ENCODE measurements at regions not wholly inside any gene's neighbourhood (a gene's known extent, or its start where the extent isn't known, plus 50 kb on each side); places are given as distances from the start of the nearest gene placed in this dataset.

DNA sequence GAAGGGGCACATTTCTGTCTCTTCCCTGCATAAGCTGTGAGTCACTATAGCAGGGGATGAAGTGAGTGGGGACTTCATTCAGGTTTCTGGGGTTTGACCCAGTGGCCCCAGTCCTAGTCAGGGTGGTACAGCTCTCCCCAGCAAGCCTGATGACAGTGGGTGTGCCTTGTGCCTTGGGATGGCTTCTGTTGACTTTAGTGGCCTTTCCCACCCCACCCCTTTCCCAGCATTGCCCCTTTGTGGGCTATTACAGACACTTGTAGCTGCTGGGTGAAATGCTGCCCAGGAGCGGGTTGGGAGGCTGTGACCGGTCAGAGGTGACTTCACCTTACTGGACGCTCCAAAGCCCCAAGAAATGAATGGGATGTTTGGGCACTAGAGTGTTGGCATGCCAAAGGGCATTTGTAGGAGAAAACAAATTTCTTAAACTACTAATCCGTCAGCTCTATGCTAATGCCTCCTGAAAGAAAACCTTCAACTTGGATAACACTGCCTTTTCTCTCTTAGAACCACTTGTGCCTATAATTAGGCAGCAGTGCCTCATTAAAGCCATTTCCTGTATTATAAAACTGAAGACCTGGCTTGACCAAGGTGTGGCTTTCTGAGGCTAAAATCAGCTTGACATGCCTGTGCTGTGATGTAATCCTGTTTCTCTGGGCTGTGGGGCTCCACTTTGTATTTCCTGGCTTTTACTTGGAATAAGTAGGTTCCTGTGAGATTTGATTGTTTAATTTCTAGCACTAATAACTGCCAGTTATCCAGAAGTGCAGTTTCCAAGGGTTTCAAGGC, 119.0 kb upstream of the SLC25A48 start:
- TF ChIP-seq ELF4 (IDR thresholded peaks at IDR 0.05) (no peak), LEF1 (IDR thresholded peaks at IDR 0.05; ENCODE audit: borderline replicate concordance) (no peak), HDGF (IDR thresholded peaks at IDR 0.05; ENCODE audit: borderline replicate concordance) (no peak), BHLHE40 (IDR thresholded peaks at IDR 0.05; ENCODE audit: borderline replicate concordance) (no peak), SUZ12 (IDR thresholded peaks at IDR 0.05) (no peak), FOXM1 (IDR thresholded peaks at IDR 0.05; ENCODE audit: borderline replicate concordance) (no peak), SP1 (IDR thresholded peaks at IDR 0.05) (no peak), FOXA1 (IDR thresholded peaks at IDR 0.05) (no peak), FOXK2 (IDR thresholded peaks at IDR 0.05) (no peak), L3MBTL2 (conservative IDR thresholded peaks at IDR 0.05) (no peak), ARNT (IDR thresholded peaks at IDR 0.05) (no peak), NFRKB (IDR thresholded peaks at IDR 0.05) (no peak)
- ChIA-PET POLR2A (no interaction called here), CTCF (no interaction called here)
- no peak for DNase-seq (ENCODE audit: extremely low spot score)

DNA sequence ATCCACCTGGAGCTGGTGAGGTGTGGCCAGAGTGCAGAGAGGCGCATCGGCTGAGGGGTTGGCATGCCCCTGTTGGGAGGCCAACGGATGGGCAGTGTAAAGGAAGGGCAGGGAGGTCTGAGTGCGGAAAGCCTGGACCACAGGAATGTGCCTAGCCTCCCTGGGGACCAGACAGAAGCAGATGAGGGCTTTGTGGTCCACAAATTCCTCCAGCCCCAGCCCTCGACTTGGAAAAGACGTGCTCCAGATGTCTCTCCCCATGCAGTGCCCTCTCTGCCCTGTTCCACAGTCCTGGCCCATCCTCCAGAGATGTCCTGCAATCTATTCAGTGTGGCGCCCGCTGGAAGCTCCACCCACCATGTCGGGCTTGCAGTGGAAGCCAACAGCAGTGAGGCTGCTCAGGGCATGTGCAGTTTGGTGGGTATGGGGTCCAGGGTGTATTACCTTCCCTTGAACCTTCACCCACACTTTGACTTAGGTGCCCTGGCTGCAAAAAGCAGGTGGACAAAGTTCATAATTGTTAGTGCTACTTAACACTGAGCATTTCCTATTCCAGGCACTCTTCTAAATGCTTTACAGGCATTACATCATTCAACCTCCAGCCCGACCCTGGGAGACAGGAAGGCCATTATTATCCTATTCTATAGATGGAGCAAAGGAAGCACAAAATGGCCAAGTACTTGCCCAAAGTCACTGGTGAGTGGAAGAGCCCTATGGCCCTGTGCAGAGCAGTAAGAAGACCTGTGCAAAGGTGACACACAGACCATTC, 120.2 kb upstream of the SLC25A48 start:
- no peak for TF ChIP-seq ARNT (IDR thresholded peaks at IDR 0.05)
- no peak for TF ChIP-seq CTBP1 (IDR thresholded peaks at IDR 0.05; ENCODE audit: borderline replicate concordance)
- no peak for TF ChIP-seq L3MBTL2 (conservative IDR thresholded peaks at IDR 0.05)
- TF ChIP-seq, protein P1, sequence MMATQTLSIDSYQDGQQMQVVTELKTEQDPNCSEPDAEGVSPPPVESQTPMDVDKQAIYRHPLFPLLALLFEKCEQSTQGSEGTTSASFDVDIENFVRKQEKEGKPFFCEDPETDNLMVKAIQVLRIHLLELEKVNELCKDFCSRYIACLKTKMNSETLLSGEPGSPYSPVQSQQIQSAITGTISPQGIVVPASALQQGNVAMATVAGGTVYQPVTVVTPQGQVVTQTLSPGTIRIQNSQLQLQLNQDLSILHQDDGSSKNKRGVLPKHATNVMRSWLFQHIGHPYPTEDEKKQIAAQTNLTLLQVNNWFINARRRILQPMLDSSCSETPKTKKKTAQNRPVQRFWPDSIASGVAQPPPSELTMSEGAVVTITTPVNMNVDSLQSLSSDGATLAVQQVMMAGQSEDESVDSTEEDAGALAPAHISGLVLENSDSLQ (IDR thresholded peaks at IDR 0.05): no peak
- TF ChIP-seq ELF4 (IDR thresholded peaks at IDR 0.05): no peak
- TF ChIP-seq FOXK2 (IDR thresholded peaks at IDR 0.05): no peak
- no peak for TF ChIP-seq NFRKB (IDR thresholded peaks at IDR 0.05)
- TF ChIP-seq ZNF384 (IDR thresholded peaks at IDR 0.05): no peak
- TF ChIP-seq SUZ12 (IDR thresholded peaks at IDR 0.05): no peak
- TF ChIP-seq FOXM1 (IDR thresholded peaks at IDR 0.05; ENCODE audit: borderline replicate concordance): no peak
- no peak for TF ChIP-seq TARDBP (IDR thresholded peaks at IDR 0.05)
- TF ChIP-seq FOXA1 (IDR thresholded peaks at IDR 0.05): no peak
- no peak for TF ChIP-seq SP1 (IDR thresholded peaks at IDR 0.05)
- TF ChIP-seq BHLHE40 (IDR thresholded peaks at IDR 0.05; ENCODE audit: borderline replicate concordance): no peak
- TF ChIP-seq HDGF (IDR thresholded peaks at IDR 0.05; ENCODE audit: borderline replicate concordance): no peak
- ChIA-PET CTCF (no interaction called here), POLR2A (no interaction called here)
- DNase-seq (ENCODE audit: extremely low spot score): no peak

DNA sequence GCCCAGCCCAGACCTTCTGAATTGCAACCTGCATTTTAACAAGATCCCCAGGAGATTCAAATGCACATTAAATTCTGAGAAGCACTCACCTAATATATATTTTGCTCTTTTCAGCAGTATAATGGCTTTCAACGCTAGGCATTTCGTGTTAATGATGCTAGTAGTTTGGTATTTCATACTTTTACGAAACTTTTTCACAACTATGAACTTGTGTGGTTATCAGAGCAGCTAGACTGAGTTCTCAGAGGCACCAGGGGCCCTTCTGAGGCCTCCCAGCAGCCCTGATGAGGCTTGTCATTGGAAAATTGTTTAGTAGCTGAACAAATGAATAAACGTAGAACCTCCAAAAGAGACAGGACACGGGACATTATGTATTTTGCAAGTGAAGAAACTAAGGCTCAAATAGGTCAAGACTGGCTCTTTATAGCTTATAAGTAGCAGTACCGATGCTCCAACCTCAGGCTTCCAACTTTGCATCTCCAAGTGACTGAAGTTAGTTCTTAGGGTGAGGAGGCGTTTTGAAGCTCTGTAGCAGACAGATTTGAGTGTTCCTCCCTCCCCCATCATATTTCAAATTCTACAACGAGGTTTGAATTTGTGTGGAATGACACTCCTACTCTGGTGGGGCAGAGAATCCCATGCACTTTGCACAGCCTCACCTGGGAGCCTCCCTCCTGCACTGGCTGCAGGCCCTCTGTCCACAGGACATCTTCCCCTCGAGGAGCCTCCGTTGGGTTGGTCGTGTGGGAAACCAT, 121.1 kb upstream of the SLC25A48 start:
- TF ChIP-seq, protein P1 (IDR thresholded peaks at IDR 0.05): no peak
- no peak for TF ChIP-seq FOXA1 (IDR thresholded peaks at IDR 0.05)
- no peak for TF ChIP-seq BHLHE40 (IDR thresholded peaks at IDR 0.05; ENCODE audit: borderline replicate concordance)
- no peak for TF ChIP-seq TARDBP (IDR thresholded peaks at IDR 0.05)
- no peak for TF ChIP-seq ARNT (IDR thresholded peaks at IDR 0.05)
- TF ChIP-seq HDGF (IDR thresholded peaks at IDR 0.05; ENCODE audit: borderline replicate concordance): no peak
- TF ChIP-seq L3MBTL2 (conservative IDR thresholded peaks at IDR 0.05): no peak
- no peak for TF ChIP-seq ZNF384 (IDR thresholded peaks at IDR 0.05)
- TF ChIP-seq ELF4 (IDR thresholded peaks at IDR 0.05): no peak
- TF ChIP-seq SUZ12 (IDR thresholded peaks at IDR 0.05): no peak
- TF ChIP-seq CTBP1 (IDR thresholded peaks at IDR 0.05; ENCODE audit: borderline replicate concordance): no peak
- no peak for TF ChIP-seq NFRKB (IDR thresholded peaks at IDR 0.05)
- no peak for TF ChIP-seq FOXM1 (IDR thresholded peaks at IDR 0.05; ENCODE audit: borderline replicate concordance)
- no peak for TF ChIP-seq SP1 (IDR thresholded peaks at IDR 0.05)
- no peak for TF ChIP-seq LEF1 (IDR thresholded peaks at IDR 0.05; ENCODE audit: borderline replicate concordance)
- TF ChIP-seq FOXK2 (IDR thresholded peaks at IDR 0.05): no peak
- ChIA-PET CTCF (interaction anchor here (0.8 kb wide), 1 partner anchor 9 kb away, joined by 4 read pairs; no protein-coding TSS in a partner anchor), POLR2A (no interaction called here)
- DNase-seq (ENCODE audit: extremely low spot score): no peak

DNA sequence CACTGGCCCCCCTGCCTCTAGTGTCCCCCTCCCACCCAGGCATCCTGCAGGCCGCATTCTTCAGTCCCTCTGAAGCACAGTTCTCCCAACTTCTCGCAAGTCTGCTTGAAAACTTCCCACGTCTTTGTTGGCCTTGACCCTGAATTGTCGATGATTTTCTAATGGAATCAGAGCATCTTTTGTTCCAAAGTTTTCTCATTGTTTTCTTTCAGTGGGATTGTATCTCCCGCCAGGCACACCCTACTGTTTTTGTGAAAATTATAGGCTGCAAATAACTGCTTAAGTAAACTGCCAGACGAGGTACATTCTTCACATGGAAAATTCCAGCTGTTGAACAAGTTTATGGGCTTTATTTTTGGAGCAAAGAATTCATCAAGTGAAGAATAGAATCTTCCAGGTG, 122.6 kb upstream of the SLC25A48 start:
- DNase-seq (ENCODE audit: extremely low spot score): no peak
- TF ChIP-seq FOXM1 (IDR thresholded peaks at IDR 0.05; ENCODE audit: borderline replicate concordance): no peak
- TF ChIP-seq, protein P1 (IDR thresholded peaks at IDR 0.05): no peak
- ChIA-PET POLR2A (no interaction called here), CTCF (no interaction called here)

DNA sequence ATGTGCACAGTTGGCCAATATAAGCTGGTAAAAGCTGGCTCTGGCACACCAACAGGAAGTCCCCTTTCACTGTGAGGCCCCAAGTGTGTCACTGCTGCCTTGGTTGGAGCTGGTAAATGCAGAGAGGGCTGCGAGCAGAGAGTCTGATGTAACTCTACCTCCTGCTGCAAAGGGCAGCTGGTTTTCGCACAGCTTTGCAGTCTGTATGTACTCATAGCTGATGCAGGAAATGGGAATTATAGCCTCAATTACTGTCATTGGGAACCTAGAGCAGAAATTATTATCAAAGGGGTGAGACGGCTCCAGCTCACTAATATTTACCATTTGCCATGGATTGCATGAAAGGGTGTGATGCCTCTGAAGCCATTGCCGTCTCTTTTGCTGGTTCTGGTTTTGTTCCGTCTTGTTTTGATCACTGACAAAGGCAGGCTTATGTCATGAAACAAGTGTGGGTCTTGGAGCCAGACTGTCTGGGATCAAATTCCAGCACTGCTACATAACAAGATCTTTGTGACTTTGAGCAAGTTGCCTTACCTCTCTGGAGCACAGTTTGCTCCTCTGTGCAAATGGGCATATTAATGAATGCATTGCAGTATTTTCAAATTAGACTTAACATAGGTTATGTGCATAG, 124.3 kb upstream of the SLC25A48 start:
- no peak for DNase-seq (ENCODE audit: extremely low spot score)
- POLR2A ChIA-PET: interaction anchor here (1.4 kb wide), 1 partner anchor 144 kb away, joined by 5 read pairs; no protein-coding TSS in a partner anchor
- CTCF ChIA-PET: interaction anchor here (0.6 to 2.0 kb wide), 3 partner anchors 13 to 267 kb away, joined by 3 to 6 read pairs (median 3); no protein-coding TSS in a partner anchor
- TF ChIP-seq SUZ12 (IDR thresholded peaks at IDR 0.05) (no peak), BHLHE40 (IDR thresholded peaks at IDR 0.05; ENCODE audit: borderline replicate concordance) (no peak), ELF4 (IDR thresholded peaks at IDR 0.05) (no peak), FOXK2 (IDR thresholded peaks at IDR 0.05) (no peak), CTBP1 (IDR thresholded peaks at IDR 0.05; ENCODE audit: borderline replicate concordance) (no peak), HDGF (IDR thresholded peaks at IDR 0.05; ENCODE audit: borderline replicate concordance) (no peak), NFRKB (IDR thresholded peaks at IDR 0.05) (no peak), FOXM1 (IDR thresholded peaks at IDR 0.05; ENCODE audit: borderline replicate concordance) (no peak), FOXA1 (IDR thresholded peaks at IDR 0.05) (no peak), ZNF384 (IDR thresholded peaks at IDR 0.05) (no peak), TARDBP (IDR thresholded peaks at IDR 0.05) (no peak)

All from HEK293T (cell line).